ENCODE measurements at regions not wholly inside any gene's neighbourhood (a gene's known extent, or its start where the extent isn't known, plus 50 kb on each side); places are given as distances from the start of the nearest gene placed in this dataset.

- no peak for ATAC-seq
- Mint-ChIP-seq H3K9me3 (no peaks in the 10 kb centered on the region), H3K4me1 (no peaks in the 10 kb centered on the region), H3K4me3 (no peak overlapping the region), H3K27me3 (no peaks in the 10 kb centered on the region), H3K27ac (no peak overlapping the region), H3K36me3 (no peaks in the 10 kb centered on the region)
Observed at GRCh38 chr3:80697291-80697690, 929.5 kb upstream of the ROBO1 start.

GRCh38 chr3:80696280-80696679 is 928.5 kb upstream of the ROBO1 start:
- Mint-ChIP-seq H3K9me3 (no peaks in the 10 kb centered on the region), H3K4me3 (no peak overlapping the region), H3K36me3 (no peaks in the 10 kb centered on the region), H3K27ac (no peak overlapping the region), H3K4me1 (no peaks in the 10 kb centered on the region), H3K27me3 (no peaks in the 10 kb centered on the region)
- no peak for ATAC-seq

GRCh38 chr3:80688814-80689213 is 921.0 kb upstream of the ROBO1 start:
- Mint-ChIP-seq H3K36me3 (no peaks in the 10 kb centered on the region), H3K4me1 (no peaks in the 10 kb centered on the region), H3K27ac (no peak overlapping the region), H3K4me3 (no peak overlapping the region), H3K27me3 (no peaks in the 10 kb centered on the region), H3K9me3 (peaks cover 3% of the 10 kb centered on the region)
- ATAC-seq: no peak

- no peaks in the 10 kb centered on the region for H3K36me3 Mint-ChIP-seq
- no peaks in the 10 kb centered on the region for H3K4me1 Mint-ChIP-seq
- no peaks in the 10 kb centered on the region for H3K27me3 Mint-ChIP-seq
- H3K27ac Mint-ChIP-seq: no peak overlapping the region
- no peak overlapping the region for H3K4me3 Mint-ChIP-seq
- no peak for ATAC-seq
- H3K9me3 Mint-ChIP-seq: peaks cover 3% of the 10 kb centered on the region
Observed at GRCh38 chr3:80682951-80683350, 915.2 kb upstream of the ROBO1 start.

- H3K27me3 Mint-ChIP-seq: no peaks in the 10 kb centered on the region
- no peak for ATAC-seq
- H3K4me1 Mint-ChIP-seq: no peaks in the 10 kb centered on the region
- peaks cover 3% of the 10 kb centered on the region for H3K9me3 Mint-ChIP-seq
- no peaks in the 10 kb centered on the region for H3K36me3 Mint-ChIP-seq
- no peak overlapping the region for H3K4me3 Mint-ChIP-seq
- H3K27ac Mint-ChIP-seq: no peak overlapping the region
Observed at GRCh38 chr3:80682235-80682634, 914.4 kb upstream of the ROBO1 start.

- no peak for ATAC-seq
- no peak overlapping the region for H3K4me3 Mint-ChIP-seq
- H3K27ac Mint-ChIP-seq: no peak overlapping the region
- no peaks in the 10 kb centered on the region for H3K27me3 Mint-ChIP-seq
- H3K36me3 Mint-ChIP-seq: no peaks in the 10 kb centered on the region
- no peaks in the 10 kb centered on the region for H3K4me1 Mint-ChIP-seq
- peaks cover 3% of the 10 kb centered on the region for H3K9me3 Mint-ChIP-seq
Observed at GRCh38 chr3:80677796-80678195, 910.0 kb upstream of the ROBO1 start.

GRCh38 chr3:80676866-80677265 is 909.1 kb upstream of the ROBO1 start:
- no peak overlapping the region for H3K27ac Mint-ChIP-seq
- no peaks in the 10 kb centered on the region for H3K36me3 Mint-ChIP-seq
- H3K9me3 Mint-ChIP-seq: no peaks in the 10 kb centered on the region
- no peak for ATAC-seq
- H3K4me1 Mint-ChIP-seq: no peaks in the 10 kb centered on the region
- no peak overlapping the region for H3K4me3 Mint-ChIP-seq
- H3K27me3 Mint-ChIP-seq: no peaks in the 10 kb centered on the region

GRCh38 chr3:80676261-80676660 is 908.5 kb upstream of the ROBO1 start:
- no peak overlapping the region for H3K27ac Mint-ChIP-seq

GRCh38 chr3:80675790-80676189 is 908.0 kb upstream of the ROBO1 start:
- H3K4me3 Mint-ChIP-seq: no peak overlapping the region
- H3K36me3 Mint-ChIP-seq: no peaks in the 10 kb centered on the region
- ATAC-seq: no peak
- H3K27ac Mint-ChIP-seq: no peak overlapping the region
- no peaks in the 10 kb centered on the region for H3K4me1 Mint-ChIP-seq
- H3K9me3 Mint-ChIP-seq: no peaks in the 10 kb centered on the region
- H3K27me3 Mint-ChIP-seq: no peaks in the 10 kb centered on the region

More at GRCh38 chr3:80676261-80676660, 908.5 kb upstream of the ROBO1 start:
- Mint-ChIP-seq H3K27me3 (no peaks in the 10 kb centered on the region), H3K4me1 (no peaks in the 10 kb centered on the region), H3K36me3 (no peaks in the 10 kb centered on the region), H3K9me3 (no peaks in the 10 kb centered on the region), H3K4me3 (no peak overlapping the region)
- no peak for ATAC-seq

GRCh38 chr3:80668600-80669294 is 900.9 kb upstream of the ROBO1 start:
- ATAC-seq: no peak
- Mint-ChIP-seq H3K4me3 (no peak overlapping the region), H3K27me3 (no peaks in the 10 kb centered on the region), H3K36me3 (no peaks in the 10 kb centered on the region), H3K27ac (no peak overlapping the region), H3K9me3 (peaks cover 2% of the 10 kb centered on the region), H3K4me1 (no peaks in the 10 kb centered on the region)

GRCh38 chr3:80668100-80668499 is 900.3 kb upstream of the ROBO1 start:
- no peaks in the 10 kb centered on the region for H3K36me3 Mint-ChIP-seq
- H3K27ac Mint-ChIP-seq: no peak overlapping the region
- H3K4me1 Mint-ChIP-seq: no peaks in the 10 kb centered on the region
- H3K4me3 Mint-ChIP-seq: no peak overlapping the region
- no peaks in the 10 kb centered on the region for H3K27me3 Mint-ChIP-seq
- no peak for ATAC-seq
- H3K9me3 Mint-ChIP-seq: peaks cover 2% of the 10 kb centered on the region

GRCh38 chr3:80663426-80663825 is 895.6 kb upstream of the ROBO1 start:
- no peak for ATAC-seq
- Mint-ChIP-seq H3K4me3 (no peak overlapping the region), H3K9me3 (peaks cover 7% of the 10 kb centered on the region), H3K27me3 (no peaks in the 10 kb centered on the region), H3K36me3 (no peaks in the 10 kb centered on the region), H3K4me1 (no peaks in the 10 kb centered on the region), H3K27ac (no peak overlapping the region)

GRCh38 chr3:80655216-80655615 is 887.4 kb upstream of the ROBO1 start:
- no peak for ATAC-seq
- Mint-ChIP-seq H3K4me1 (no peaks in the 10 kb centered on the region), H3K36me3 (no peaks in the 10 kb centered on the region), H3K9me3 (peaks cover 15% of the 10 kb centered on the region), H3K4me3 (no peak overlapping the region), H3K27ac (no peak overlapping the region), H3K27me3 (no peaks in the 10 kb centered on the region)

- H3K36me3 Mint-ChIP-seq: no peaks in the 10 kb centered on the region
- ATAC-seq: no peak
- H3K4me1 Mint-ChIP-seq: no peaks in the 10 kb centered on the region
- peaks cover 6% of the 10 kb centered on the region for H3K9me3 Mint-ChIP-seq
- no peak overlapping the region for H3K4me3 Mint-ChIP-seq
- H3K27me3 Mint-ChIP-seq: no peaks in the 10 kb centered on the region
- no peak overlapping the region for H3K27ac Mint-ChIP-seq
Observed at GRCh38 chr3:80649170-80649569, 881.4 kb upstream of the ROBO1 start.

- H3K36me3 Mint-ChIP-seq: no peaks in the 10 kb centered on the region
- H3K4me1 Mint-ChIP-seq: no peaks in the 10 kb centered on the region
Observed at GRCh38 chr3:80643421-80643820, 875.6 kb upstream of the ROBO1 start.

GRCh38 chr3:80618295-80619256 is 850.8 kb upstream of the ROBO1 start:
- H3K27me3 Mint-ChIP-seq: no peaks in the 10 kb centered on the region
- H3K9me3 Mint-ChIP-seq: peaks cover 3% of the 10 kb centered on the region
- no peak for ATAC-seq

More at GRCh38 chr3:80643421-80643820, 875.6 kb upstream of the ROBO1 start:
- Mint-ChIP-seq H3K27ac (no peak overlapping the region), H3K27me3 (no peaks in the 10 kb centered on the region), H3K9me3 (peaks cover 6% of the 10 kb centered on the region), H3K4me3 (no peak overlapping the region)
- ATAC-seq: no peak

More at GRCh38 chr3:80618295-80619256, 850.8 kb upstream of the ROBO1 start:
- H3K4me3 Mint-ChIP-seq: no peak overlapping the region
- H3K4me1 Mint-ChIP-seq: no peaks in the 10 kb centered on the region
- no peak overlapping the region for H3K27ac Mint-ChIP-seq
- H3K36me3 Mint-ChIP-seq: no peaks in the 10 kb centered on the region

Data from stimulated activated memory B cell treated with anti-CD40 and anti-IgM and Interleukin-4, amounts not matched to agents 10 μg/mL and 1 μg/mL and 100 μg/mL, for 72 hours (primary cell).